Stimulated activated CD8-positive, alpha-beta memory T cell treated with anti-CD3 and anti-CD28 coated beads, Interleukin-4, amount 100 ng/mL, for 48 hours (primary cell): ENCODE measurements at regions not wholly inside any gene's neighbourhood (a gene's known extent, or its start where the extent isn't known, plus 50 kb on each side); places are given as distances from the start of the nearest gene placed in this dataset.

Experiments
- DNase-seq: peaks from one replicate; pipeline ENCODE4 v3.0.0-alpha.2; 2020

GRCh38 chr13:61734683-61735082 is 319.0 kb upstream of the PCDH20 start:
- no peak for DNase-seq

DNA sequence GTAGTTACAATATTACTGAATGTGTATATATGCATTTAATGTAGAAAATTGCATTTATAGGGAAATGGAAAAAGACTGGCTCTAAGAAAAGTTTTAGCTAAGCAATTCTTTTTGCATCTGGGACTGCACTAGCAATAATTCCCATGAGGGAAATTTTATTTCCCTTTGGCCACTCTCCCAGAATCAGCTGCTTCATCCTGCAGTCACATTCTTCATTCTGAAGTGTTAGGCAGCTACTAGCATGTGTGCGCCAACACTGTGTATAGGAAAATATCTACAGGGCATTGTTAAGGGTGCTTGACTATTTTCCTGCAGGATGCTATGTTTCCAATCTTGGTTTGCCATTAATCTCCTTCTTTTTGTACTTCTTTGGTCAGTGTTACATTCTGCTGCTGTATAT is 312.8 kb upstream of the PCDH20 start:
- no peak for DNase-seq

GRCh38 chr13:61727767-61728166 is 312.1 kb upstream of the PCDH20 start:
- DNase-seq: no peak

- DNase-seq: no peak
These were observed 310.2 kb upstream of the PCDH20 start for GRCh38 chr13:61725806-61726205.

DNA sequence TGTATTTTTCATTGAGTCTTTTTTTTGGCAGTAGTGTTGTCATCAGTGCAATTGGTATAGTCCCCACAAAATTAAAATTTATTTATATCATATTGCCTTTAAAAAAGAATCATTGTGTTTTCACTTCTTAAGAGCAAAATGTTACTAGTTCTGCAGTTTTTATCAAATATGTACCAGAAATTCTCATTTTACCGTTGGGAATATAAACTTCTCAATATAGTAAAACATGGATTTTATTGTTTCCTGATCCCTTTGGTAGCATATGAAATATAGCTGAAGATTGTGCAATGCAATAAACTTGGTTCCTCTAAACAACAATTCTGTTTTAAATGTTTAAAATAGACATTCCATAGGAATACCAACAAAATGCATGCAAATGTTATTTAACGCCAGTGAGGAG is 306.5 kb upstream of the PCDH20 start:
- no peak for DNase-seq

- no peak for DNase-seq
These were observed 297.0 kb upstream of the PCDH20 start for GRCh38 chr13:61712621-61713020.

DNA sequence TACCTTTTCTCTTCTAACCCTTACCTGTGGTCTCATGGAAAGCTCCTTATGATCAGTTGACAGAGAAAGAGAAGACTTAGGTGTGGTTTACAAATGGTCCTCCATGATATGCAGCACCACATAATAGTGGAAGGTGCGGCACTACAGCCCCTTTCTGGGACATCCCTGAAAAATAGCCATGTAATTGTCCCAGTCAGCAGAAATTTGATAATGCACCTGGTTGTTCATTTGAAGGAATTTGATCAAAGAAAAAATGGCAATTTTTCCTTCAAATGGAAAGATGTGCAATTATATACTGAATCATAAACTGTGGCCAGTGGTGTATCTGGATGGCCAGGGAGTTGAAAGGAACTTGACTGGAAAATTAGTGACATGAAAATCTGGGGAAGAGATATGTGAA is 293.6 kb upstream of the PCDH20 start:
- no peak for DNase-seq

DNA sequence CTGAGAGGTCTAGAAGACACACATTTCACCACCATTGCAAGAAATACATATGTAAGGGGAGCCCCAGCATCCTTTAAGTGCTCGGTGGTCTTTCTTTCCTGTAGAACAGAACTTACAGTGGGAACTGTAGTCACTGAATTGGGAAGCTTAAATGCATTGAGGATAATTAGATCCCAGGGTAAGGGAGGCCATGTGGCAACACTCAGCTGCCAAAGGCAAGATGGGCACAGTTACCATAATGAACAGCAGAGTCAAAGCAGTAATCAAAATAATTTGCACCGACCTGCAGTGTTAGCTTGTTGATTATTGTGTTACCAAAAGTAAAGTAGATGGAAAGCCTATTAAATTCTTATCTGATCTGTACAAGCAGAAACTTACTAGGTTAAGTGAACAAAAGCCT is 291.2 kb upstream of the PCDH20 start:
- DNase-seq: no peak

- DNase-seq: no peak
These were observed 285.0 kb upstream of the PCDH20 start for GRCh38 chr13:61700620-61701019.

- DNase-seq: no peak
These were observed 284.5 kb upstream of the PCDH20 start for GRCh38 chr13:61700181-61700580.

DNA sequence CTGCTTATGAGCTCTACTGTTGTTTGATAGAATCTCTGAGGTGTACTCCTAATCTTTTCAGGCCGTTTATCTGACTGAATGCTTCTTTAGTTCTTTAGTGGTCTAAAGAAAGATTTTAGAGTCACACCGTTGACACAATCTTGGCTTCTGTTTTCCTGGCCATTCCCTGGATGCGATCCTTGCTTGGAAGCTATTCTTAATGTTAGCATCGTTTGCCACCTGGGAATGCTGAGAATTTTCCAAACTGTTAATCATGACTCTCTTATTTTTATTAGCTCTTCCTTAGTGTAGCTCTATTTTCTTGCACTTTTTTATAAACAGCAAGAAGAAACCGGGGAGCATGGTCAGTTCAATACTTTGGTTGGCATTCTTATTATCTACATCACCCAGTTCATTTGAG is 281.0 kb upstream of the PCDH20 start:
- no peak for DNase-seq

DNA sequence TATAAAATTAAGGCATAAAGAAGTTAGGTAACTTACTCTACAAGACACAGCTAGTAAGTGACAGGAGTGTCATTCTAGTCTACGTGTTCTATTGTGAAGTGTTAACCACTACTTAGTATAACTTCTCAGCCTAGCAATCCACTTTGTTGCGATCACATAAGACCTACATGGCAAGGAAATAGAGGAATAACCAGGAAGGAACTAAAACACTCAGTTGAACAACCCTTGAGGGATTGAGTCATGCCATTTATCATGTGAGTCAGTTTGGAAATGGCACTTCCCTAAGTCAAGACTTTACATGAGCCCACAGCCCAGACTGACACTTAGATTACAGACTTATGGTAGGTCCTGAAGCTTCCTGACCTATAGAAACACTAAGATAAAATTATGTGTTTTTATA is 279.5 kb upstream of the PCDH20 start:
- DNase-seq: no peak

- DNase-seq: no peak
These were observed 277.0 kb upstream of the PCDH20 start for GRCh38 chr13:61692691-61693090.

- DNase-seq: no peak
These were observed 270.0 kb upstream of the PCDH20 start for GRCh38 chr13:61685682-61686012.

GRCh38 chr13:61684976-61685681 is 269.5 kb upstream of the PCDH20 start:
- no peak for DNase-seq

GRCh38 chr13:61672756-61673155 is 257.1 kb upstream of the PCDH20 start:
- DNase-seq: no peak

DNA sequence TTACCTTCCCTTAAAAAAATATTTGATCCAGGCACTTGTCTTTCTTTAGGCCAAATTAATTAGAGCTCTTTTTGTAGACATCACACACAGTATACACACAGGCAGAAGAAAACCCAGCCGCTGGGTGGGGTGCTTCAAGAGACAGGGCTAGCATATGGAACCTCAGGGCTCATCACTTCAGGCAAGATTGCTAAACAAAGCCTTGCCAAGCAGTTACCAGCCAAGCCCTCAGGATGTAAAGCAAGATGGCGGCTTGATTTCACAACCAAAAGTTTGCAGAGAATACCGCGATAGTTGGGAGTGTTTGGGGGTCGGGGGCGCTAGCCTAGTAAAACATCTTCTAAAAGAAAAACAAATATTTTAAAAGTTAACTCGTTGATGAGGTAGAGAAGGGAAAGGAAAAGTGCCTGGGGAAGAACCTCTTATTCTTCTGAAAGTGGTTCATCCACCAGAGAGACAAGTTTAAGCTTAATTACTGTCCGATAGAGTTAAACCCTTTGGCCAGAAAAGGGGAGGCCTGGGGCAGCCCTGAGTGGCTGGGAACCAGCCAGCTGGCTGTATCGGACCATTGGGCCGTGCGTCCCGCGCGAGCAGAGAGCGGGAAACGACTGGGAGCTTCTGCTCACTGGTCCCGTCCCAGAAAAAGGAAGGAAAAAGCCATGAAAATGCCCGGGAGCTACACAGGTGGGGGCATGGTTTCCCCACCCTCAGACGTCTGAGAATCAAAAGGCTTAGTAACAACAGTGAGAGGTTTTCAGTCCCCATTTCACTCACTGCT is 254.9 kb upstream of the PCDH20 start:
- no peak for DNase-seq

DNA sequence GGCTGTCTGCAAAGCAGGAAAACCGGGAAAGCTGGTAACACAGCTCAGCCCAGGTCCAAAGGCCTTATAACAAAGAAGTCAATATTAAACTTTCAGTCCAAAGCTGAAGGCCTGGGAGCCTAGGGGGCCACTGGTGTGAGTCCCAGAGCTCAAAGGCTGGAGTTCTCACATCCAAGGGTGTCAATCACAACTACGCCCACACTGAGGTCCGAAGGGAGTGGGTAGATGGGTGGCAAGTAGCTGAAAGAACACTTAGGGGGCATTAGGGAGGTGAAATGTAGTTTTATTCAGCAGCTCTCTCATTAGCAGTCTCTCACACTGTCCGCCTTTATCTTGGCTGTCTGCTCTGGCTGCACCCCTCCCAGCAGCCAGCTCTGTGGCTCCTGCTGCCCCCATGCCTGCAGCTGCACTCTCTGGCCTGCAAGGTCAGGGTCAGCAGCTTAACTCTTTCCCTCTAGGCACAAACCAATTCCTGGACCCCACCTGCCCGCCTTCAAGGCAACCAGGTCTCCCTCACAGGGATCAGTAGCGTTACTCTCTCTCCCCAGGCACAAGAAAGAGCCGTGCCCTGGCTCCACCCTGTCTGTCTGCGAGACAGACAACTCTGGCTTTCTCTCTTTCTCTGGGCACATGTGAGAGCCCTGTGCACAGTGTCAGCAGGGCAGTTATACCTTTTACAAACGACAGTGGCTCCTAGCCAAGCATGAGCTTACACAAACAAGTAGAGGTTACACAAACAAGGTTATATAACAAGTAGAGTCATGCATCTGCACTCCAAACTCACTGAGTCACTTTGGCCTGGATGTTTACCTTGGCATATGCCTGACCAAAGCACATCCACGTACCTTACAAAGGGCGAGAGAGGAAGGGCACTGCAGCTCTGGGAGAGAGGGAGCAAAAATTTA is 249.4 kb upstream of the PCDH20 start:
- no peak for DNase-seq

GRCh38 chr13:61654481-61654880 is 238.8 kb upstream of the PCDH20 start:
- DNase-seq: no peak

- no peak for DNase-seq
These were observed 232.9 kb upstream of the PCDH20 start for GRCh38 chr13:61648547-61648946.

GRCh38 chr13:61612192-61612591 is 196.5 kb upstream of the PCDH20 start:
- DNase-seq: no peak

DNA sequence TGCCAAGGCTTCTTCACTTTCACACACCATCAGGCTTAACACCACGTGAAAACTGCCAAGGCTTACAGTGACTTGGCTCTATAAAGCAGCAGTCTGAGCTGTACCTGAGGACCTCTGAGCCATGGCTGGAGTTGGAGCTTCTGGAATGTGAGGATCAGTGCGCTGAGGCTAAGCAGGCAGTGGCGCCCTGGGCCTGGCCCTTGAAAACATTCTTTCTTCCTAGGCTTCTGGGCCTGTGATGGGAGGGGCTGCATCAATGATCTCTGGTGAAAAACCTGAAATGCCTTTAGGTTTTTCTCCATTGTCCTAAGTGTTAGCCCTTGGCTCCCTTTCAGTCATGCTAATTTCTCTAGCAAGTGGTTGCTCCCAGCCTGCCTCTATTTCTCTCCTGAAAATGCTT is 192.5 kb upstream of the PCDH20 start:
- no peak for DNase-seq

GRCh38 chr13:61600360-61601033 is 184.8 kb upstream of the PCDH20 start:
- no peak for DNase-seq
